Coronary artery (tissue), 2 donors: ENCODE measurements at regions not wholly inside any gene's neighbourhood (a gene's known extent, or its start where the extent isn't known, plus 50 kb on each side); places are given as distances from the start of the nearest gene placed in this dataset.
"Not testable (repeated sequence)": the region's sequence is repeated elsewhere in the genome, so short reads cannot be mapped to it uniquely, and the experiment has no call there.

Experiments
- DNase-seq: peaks from one replicate; pipeline ENCODE4 v3.0.0-alpha.2; 2017; ENCODE audit warnings: low spot score
- H3K27ac ChIP-seq, 2 donors: fragments of 200-600 bp; sonication (generic); one replicate each; pipeline ENCODE4 v1.5.1; 2016 to 2019
- H3K4me3 ChIP-seq: fragments of 200-600 bp; sonication (generic); 2 replicates; pipeline ENCODE4 v1.5.1; 2016; ENCODE audit warnings: mild to moderate bottlenecking, moderate library complexity
- TF ChIP-seq, protein P1 (sequence below): fragments of 200-600 bp; sonication (generic); IDR thresholded peaks from one replicate; pipeline ENCODE4 v1.5.1; 2019; ENCODE audit warnings: antibody characterized with exemption

DNA sequence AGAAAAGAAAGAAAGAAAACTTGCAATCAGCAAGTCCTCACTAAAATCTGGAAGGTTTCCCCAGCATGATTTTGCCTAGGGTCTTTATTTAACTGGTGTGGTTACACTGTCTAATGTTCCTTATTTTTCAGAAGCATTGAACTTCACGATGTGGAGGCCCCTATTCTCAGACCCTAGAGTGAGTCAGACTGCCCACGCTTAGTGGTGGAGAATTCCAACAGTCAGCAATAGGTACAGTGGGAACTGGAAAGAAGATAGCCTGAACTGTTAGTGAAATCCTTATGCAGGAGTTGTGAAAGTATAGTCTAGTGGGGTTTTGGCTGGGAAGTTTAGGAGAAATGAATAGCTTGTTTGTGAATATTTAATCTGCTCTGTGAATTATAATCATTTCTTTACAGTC is 115.0 kb downstream of the FZD1 start:
- Histone ChIP-seq H3K27ac (no peak overlapping the region), H3K4me3 (no peak overlapping the region)
- TF ChIP-seq, protein P1, sequence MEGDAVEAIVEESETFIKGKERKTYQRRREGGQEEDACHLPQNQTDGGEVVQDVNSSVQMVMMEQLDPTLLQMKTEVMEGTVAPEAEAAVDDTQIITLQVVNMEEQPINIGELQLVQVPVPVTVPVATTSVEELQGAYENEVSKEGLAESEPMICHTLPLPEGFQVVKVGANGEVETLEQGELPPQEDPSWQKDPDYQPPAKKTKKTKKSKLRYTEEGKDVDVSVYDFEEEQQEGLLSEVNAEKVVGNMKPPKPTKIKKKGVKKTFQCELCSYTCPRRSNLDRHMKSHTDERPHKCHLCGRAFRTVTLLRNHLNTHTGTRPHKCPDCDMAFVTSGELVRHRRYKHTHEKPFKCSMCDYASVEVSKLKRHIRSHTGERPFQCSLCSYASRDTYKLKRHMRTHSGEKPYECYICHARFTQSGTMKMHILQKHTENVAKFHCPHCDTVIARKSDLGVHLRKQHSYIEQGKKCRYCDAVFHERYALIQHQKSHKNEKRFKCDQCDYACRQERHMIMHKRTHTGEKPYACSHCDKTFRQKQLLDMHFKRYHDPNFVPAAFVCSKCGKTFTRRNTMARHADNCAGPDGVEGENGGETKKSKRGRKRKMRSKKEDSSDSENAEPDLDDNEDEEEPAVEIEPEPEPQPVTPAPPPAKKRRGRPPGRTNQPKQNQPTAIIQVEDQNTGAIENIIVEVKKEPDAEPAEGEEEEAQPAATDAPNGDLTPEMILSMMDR: no peak
- DNase-seq: no peak

DNA sequence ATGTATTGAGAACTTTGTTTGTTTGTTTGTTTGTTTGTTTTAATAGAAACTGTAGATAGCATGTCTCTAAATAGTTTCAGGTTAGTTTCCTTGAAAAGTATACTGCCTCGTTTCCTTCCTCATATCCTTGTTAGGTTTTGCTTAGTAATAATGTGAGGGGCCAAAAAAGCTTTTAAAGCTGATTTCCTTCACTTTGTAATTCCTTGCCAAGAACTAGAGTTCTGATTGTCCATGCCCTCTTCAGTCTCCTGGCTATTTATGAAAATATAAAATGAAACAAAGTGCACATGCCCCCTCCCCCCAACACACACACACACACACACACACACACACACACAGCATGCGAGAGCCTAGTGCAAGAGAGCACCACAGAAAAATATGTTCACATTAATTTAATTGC is 115.8 kb downstream of the FZD1 start:
- Histone ChIP-seq H3K4me3 (no peak overlapping the region), H3K27ac (no peak overlapping the region)
- TF ChIP-seq, protein P1: no peak
- DNase-seq: no peak

GRCh38 chr7:91383053-91383904 is 119.0 kb downstream of the FZD1 start:
- Histone ChIP-seq H3K4me3 (no peak overlapping the region), H3K27ac (no peak overlapping the region)
- DNase-seq: no peak
- TF ChIP-seq, protein P1: no peak

- no peak overlapping the region for H3K4me3 ChIP-seq
- DNase-seq: no peak
- no peak overlapping the region for H3K27ac ChIP-seq
- TF ChIP-seq, protein P1: no peak
Measured at GRCh38 chr7:91383905-91384274, 119.7 kb downstream of the FZD1 start.

GRCh38 chr7:91394757-91395156 is 130.5 kb downstream of the FZD1 start:
- DNase-seq, H3K4me3 ChIP-seq, H3K27ac ChIP-seq: not testable (repeated sequence)

GRCh38 chr7:91395313-91395712 is 131.1 kb downstream of the FZD1 start:
- DNase-seq, H3K4me3 ChIP-seq, H3K27ac ChIP-seq: not testable (repeated sequence)

DNA sequence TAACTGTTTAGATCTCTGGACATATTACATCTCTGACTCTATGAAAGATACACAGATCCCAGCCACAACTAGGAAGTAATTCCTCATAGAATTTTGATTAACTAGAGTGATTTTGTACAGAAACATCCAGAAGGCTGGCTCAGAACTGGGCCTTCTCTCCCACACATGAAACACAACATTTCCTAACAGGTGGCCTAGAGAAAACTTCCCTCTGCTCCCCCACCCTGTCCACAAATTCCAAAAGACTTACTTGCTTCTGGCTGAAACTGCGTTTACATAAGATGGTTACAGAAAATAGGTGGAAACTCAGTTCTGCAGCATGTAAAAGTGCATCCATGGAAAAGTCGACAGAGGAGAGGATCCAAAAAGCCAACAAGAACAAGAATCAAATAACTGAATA is 132.9 kb downstream of the FZD1 start:
- DNase-seq: no peak
- Histone ChIP-seq H3K27ac (no peak overlapping the region), H3K4me3 (no peak overlapping the region)
- TF ChIP-seq, protein P1: no peak

- TF ChIP-seq, protein P1: no peak
- H3K27ac ChIP-seq: no peak overlapping the region
- no peak for DNase-seq
- no peak overlapping the region for H3K4me3 ChIP-seq
Measured at GRCh38 chr7:91397612-91398011, 133.4 kb downstream of the FZD1 start.
